NCI-H345 treated with DMSO at 0.1 percent for 48 hours (cell line): ENCODE measurements at regions not wholly inside any gene's neighbourhood (a gene's known extent, or its start where the extent isn't known, plus 50 kb on each side); places are given as distances from the start of the nearest gene placed in this dataset.

Source experiments
- DNase-seq: peaks from one replicate; lab custom pipeline; 2025; ENCODE audit not compliant: unreplicated experiment; lab: John Stamatoyannopoulos, UW

- no peak for DNase-seq
These were observed 133.2 kb upstream of the ARHGAP5 start for GRCh38 chr14:31943861-31944255.

- DNase-seq = no peak
These were observed 132.6 kb upstream of the ARHGAP5 start for GRCh38 chr14:31944256-31945073.

GRCh38 chr14:31945074-31945613 is 132.0 kb upstream of the ARHGAP5 start:
- no peak for DNase-seq

- no peak for DNase-seq
These were observed 131.4 kb upstream of the ARHGAP5 start for GRCh38 chr14:31945701-31946100.

- DNase-seq = no peak
These were observed 130.0 kb upstream of the ARHGAP5 start for GRCh38 chr14:31947076-31947475.

- no peak for DNase-seq
These were observed 129.2 kb upstream of the ARHGAP5 start for GRCh38 chr14:31947680-31948595.

GRCh38 chr14:31949709-31950108 is 127.4 kb upstream of the ARHGAP5 start:
- DNase-seq = no peak

GRCh38 chr14:31950331-31950730 is 126.8 kb upstream of the ARHGAP5 start:
- no peak for DNase-seq

GRCh38 chr14:31950764-31951637 is 126.1 kb upstream of the ARHGAP5 start:
- DNase-seq = peak; percentile 96

- no peak for DNase-seq
These were observed 125.5 kb upstream of the ARHGAP5 start for GRCh38 chr14:31951638-31951964.

- DNase-seq = no peak
These were observed 124.5 kb upstream of the ARHGAP5 start for GRCh38 chr14:31952573-31952972.

GRCh38 chr14:31953210-31953609 is 123.9 kb upstream of the ARHGAP5 start:
- no peak for DNase-seq

- DNase-seq = no peak
These were observed 122.1 kb upstream of the ARHGAP5 start for GRCh38 chr14:31954991-31955390.

- no peak for DNase-seq
These were observed 121.0 kb upstream of the ARHGAP5 start for GRCh38 chr14:31955936-31956579.

GRCh38 chr14:31957565-31957964 is 119.5 kb upstream of the ARHGAP5 start:
- DNase-seq = no peak

GRCh38 chr14:31960039-31960438 is 117.1 kb upstream of the ARHGAP5 start:
- DNase-seq = no peak

- no peak for DNase-seq
These were observed 115.2 kb upstream of the ARHGAP5 start for GRCh38 chr14:31961896-31962295.

GRCh38 chr14:31962920-31963319 is 114.2 kb upstream of the ARHGAP5 start:
- DNase-seq = no peak

- DNase-seq = no peak
These were observed 113.5 kb upstream of the ARHGAP5 start for GRCh38 chr14:31963587-31963986.

GRCh38 chr14:31964490-31964889 is 112.6 kb upstream of the ARHGAP5 start:
- no peak for DNase-seq
